CMK (cell line): ENCODE measurements at regions not wholly inside any gene's neighbourhood (a gene's known extent, or its start where the extent isn't known, plus 50 kb on each side); places are given as distances from the start of the nearest gene placed in this dataset.

Source experiments
- DNase-seq: peaks from one replicate; pipeline ENCODE4 v3.0.0-alpha.2; 2010; ENCODE audit warnings: low read depth

DNA sequence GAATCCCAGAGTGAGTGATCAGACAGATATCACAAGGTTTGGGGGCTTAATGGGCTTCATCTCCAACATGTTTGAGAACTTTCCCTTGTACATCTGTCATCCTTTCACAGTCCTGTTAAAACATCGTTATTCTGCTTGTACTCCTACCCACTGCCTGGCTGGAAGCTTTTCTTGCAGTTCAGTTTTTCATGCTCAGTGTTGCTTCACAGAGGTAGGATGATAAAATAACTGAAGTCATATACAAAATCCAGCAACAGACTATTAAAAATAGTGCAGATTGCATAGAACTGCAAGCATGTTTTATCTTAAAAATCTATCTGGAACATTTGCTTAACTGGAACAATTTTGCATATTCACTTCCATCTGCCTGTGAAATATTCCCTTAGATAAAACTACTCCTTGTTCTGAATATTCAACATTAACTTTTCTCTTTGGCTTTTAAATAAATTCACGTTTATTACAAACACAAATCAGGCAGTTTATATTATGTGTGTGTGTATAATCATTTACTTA, 579.6 kb upstream of the IGFBP7 start:
- DNase-seq, result no peak

DNA sequence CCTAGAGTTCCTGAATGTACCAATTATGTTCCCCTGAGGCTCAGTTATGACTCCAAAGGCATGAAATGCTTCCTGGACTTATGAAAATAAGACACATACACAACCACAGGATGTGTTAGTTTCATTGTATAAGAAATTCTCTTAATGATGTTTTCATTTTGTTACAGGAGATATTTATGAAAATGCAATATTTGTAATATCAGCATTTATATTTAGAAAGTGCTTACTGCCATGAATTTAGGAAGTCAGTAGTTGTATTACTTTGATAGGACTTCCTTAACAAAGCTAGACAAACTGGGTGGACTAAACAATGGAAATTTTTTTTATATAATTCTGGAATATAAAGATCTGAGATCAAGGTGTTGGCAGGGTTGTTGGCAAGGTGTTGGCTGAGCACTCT, 572.1 kb upstream of the IGFBP7 start:
- DNase-seq, result no peak

GRCh38 chr4:57679969-57680368, 569.8 kb upstream of the IGFBP7 start:
- DNase-seq, result no peak

DNA sequence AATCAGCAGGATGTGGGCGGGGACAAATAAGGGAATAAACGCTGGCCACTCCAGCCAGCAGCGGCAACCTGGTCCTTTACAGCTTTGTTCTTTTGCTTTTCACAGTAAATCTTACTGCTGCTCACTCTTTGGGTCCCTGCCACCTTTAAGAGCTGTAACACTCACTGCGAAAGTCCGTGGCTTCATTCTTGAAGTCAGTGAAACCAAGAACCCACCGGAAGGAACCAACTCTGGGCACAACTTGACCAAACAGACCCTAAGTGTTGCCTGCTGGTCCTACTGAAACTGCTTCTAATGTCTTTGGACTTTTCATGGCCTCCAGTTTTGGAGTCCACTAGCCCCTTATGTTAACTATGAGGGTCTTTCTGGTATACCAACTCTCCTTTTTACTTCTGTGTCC, 566.2 kb upstream of the IGFBP7 start:
- no peak for DNase-seq

DNA sequence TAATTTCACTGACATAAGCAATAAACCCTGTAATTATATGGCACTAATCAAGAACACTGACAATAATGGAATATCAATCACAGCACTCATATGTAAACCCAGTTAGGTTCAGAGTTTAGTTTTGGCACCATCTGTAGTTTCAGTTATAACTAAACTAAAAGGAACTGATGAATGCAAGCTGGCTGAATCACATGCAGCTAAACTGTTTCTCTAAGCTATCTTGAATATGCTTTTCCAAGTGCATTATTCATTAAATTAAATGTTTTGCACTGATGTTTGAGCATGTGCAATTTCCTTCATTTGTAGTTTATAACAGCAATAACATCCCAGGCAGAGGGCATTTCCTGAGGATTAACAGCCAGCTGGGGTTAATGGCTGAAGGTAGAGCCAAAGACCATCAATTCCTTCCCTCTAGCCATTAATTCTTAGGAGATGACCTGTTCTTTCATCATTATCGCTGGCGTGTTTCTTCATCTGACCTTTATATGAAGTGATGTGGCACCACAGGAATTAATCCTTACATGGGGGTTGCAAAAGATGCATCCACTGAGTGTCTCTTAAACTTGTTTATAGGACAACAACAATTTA, 562.8 kb upstream of the IGFBP7 start:
- no peak for DNase-seq

- no peak for DNase-seq
Measured at GRCh38 chr4:57668621-57669020, 558.4 kb upstream of the IGFBP7 start.

- no peak for DNase-seq
Measured at GRCh38 chr4:57665806-57666205, 555.6 kb upstream of the IGFBP7 start.

DNA sequence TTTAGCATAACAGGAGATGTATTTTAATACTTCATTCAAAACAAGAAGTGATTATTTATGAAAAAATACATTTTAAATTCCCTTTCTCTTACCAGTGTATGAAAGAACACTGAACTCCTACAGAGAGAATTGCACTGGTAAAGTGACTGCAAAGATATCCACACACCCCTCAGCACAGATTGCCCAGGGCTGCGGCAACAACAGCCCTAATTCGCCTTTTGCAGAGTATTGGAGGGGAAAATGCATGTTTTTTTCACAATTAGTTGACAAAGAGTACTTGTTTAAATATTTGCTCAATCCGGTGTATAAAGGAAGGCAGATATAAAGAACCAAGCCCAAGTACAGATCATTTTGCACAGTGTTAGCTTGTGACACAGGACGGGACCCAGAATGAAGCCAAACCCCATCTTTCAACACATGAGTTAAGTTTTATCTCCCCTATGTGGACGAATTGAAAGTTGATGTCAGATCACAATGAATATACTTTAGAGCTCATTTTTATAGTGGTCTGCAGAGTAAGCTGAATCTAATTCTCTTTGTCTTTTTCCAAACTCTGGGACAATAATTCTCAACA, 551.4 kb upstream of the IGFBP7 start:
- no peak for DNase-seq

DNA sequence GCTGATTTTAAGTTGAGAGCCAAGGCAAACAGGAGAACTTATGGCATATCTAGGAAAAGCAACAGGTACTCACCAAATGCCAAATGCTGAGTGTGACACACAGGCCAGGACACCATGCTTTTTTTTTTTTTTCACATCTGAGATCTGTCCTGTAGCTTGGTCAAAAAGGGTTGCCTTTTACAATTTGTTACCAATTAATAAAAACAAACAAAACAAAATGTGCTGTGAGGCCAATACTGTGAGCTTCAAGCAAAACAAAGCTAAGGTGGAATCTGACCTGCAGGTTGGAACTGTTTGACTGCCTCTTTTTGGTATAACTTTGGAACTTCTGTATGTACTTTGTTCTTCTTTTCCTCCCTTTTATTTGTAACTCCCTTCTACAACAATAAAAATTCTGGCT, 548.5 kb upstream of the IGFBP7 start:
- no peak for DNase-seq

DNA sequence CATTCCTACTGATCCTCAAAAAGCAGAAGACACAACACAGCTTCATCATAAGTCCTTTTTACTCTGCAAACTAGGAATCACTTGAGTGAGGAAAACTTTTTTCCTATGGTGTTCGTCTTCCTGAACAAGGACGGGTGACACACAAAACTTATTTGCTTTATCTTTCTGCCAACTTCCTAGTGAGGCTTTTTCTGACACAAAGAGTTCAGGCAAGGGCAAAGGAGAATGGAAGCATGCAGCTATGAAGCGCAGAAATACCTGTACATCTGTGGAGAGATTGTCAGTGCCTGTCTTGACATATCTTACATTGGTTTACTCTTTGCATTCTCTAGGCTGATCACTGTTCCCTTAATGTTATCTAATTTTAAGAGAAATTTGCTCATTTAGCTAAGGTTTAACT, 548.0 kb upstream of the IGFBP7 start:
- no peak for DNase-seq

DNA sequence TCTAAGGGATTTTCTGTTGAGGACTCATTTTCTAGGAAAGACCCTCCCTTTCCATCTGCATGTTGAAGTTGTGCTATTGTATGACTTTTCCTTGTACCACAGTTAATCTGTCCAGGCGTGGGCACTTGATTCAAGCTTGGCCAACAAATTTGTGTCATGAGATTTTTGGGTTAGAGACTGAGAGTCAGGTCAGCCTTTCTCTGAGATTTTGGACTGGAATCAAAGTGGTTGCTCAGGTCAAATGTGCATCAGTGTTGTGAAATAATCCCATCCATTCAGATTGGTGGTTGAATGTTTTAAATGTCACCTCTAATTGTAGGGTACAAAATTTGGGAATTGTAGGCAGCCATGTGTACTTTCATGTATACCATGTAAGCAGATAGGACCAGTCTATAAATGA, 545.2 kb upstream of the IGFBP7 start:
- no peak for DNase-seq

- no peak for DNase-seq
Measured at GRCh38 chr4:57652779-57653178, 542.6 kb upstream of the IGFBP7 start.

- no peak for DNase-seq
Measured at GRCh38 chr4:57640391-57641100, 530.4 kb upstream of the IGFBP7 start.

GRCh38 chr4:57639561-57640382, 529.6 kb upstream of the IGFBP7 start:
- no peak for DNase-seq

- no peak for DNase-seq
Measured at GRCh38 chr4:57635910-57636309, 525.7 kb upstream of the IGFBP7 start.

DNA sequence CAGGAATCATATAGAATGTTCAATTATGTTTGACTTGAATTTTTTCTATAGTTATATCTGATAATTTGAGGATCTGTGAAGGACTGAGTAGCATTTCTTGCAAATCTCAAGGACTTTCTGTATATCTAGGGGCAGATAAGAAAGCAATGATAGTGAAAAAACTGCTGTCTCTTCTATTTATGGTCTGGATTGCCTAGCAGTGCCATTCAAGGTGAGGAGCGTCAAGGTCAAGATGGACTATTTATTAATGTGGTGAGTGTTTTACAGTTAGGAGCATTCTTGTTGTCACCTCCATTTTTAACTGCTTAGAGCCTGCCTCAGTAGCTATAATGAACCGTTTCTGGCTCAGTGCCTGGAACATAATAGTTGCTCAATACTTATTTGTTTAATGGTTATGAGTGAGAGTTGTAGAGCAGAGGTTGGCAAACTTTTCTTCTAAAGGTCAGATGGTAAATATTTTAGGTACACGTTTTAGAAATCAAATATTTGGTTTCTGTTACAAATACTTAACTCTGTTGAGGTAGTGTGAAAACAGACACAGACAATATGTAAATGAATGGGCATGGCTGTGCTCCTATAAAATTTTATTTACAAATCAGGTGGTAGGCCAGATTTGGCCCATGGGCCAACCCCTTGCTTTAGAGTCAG, 523.2 kb upstream of the IGFBP7 start:
- DNase-seq, result no peak

- DNase-seq, result no peak
Measured at GRCh38 chr4:57632564-57632963, 522.4 kb upstream of the IGFBP7 start.

GRCh38 chr4:57631147-57631546, 521.0 kb upstream of the IGFBP7 start:
- no peak for DNase-seq

- no peak for DNase-seq
Measured at GRCh38 chr4:57628004-57628403, 517.8 kb upstream of the IGFBP7 start.

DNA sequence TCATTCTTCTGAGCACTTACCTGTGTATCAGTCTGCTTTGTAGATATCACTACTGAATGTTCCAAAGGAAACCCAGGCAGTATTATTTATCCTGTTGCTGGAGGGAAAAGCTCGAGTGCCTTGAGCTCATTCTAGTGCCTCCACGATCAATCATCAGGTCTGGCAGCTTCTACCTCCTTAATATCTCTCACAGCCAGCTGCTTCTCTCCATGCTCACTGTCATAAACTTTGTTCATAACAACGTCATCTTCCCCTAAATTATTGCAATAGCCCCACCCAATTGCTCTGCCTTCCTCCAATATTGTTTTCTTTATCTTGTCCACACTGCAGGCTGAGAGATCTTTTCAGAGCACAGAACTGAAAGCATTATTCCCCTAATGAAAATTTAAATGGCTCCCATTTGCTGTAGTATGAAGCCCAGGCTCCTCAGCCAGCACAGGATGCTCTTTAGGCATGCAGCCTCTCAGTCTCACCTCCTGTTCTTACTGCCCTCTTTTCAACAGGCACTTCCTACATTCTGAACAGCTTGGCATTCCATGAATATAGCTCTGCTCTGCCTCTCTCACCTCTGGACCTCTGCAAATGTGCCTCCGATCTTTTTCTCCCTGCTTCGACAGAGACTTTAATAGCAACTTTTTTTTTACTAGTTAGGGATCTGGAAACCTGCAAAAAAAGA, 504.2 kb upstream of the IGFBP7 start:
- no peak for DNase-seq

DNA sequence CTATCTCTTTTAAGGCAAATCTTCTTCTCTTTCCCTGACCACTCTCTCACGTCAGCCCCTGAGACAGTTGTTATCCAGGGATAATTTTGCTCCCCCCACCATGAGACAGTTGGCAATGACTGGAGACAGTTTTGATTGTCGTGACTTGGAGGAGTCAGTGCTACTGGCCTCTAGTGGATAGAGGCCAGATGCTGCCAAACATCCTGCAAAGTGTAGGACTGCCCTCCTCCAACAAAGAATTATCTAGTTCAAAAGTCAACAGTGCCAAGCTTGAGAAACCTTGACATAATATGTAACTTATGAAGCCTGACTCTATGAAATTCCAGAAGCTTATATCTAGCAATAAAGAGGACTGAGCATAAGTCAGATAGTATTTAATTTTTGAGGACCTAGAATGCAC, 502.1 kb upstream of the IGFBP7 start:
- DNase-seq, result no peak
